ENCODE measurements at regions not wholly inside any gene's neighbourhood (a gene's known extent, or its start where the extent isn't known, plus 50 kb on each side); places are given as distances from the start of the nearest gene placed in this dataset.

- Histone ChIP-seq H2BK120ac (ENCODE audit: low read depth, low read length) (no peak overlapping the region), H4K91ac (ENCODE audit: insufficient read depth, low read depth, low read length) (no peak overlapping the region), H2AK9ac (replicated peaks; ENCODE audit: low read depth, low read length, poor library complexity) (no peak overlapping the region), H2AK5ac (ENCODE audit: low read depth, low read length) (no peak overlapping the region), H4K20me1 (ENCODE audit: insufficient read depth, low read length) (no peaks in the 10 kb centered on the region), H3K9me3 (ENCODE audit: control insufficient read depth, insufficient read depth, low read length) (peaks cover 8% of the 10 kb centered on the region), H3K14ac (replicated peaks; ENCODE audit: low read depth, low read length) (no peak overlapping the region), H2BK20ac (ENCODE audit: low read depth, low read length) (no peak overlapping the region), H3K4me3 (ENCODE audit: insufficient read depth, low read depth, low read length) (no peak overlapping the region), H3K18ac (ENCODE audit: low read depth, low read length) (no peak overlapping the region), H4K8ac (ENCODE audit: low read depth in 2 of 2, low read length in 2 of 2) (no peak overlapping the region), H3K27me3 (ENCODE audit: control insufficient read depth, insufficient read depth, low read length) (no peaks in the 10 kb centered on the region), H3K27ac (ENCODE audit: insufficient read depth, low read length) (no peak overlapping the region), H3K23ac (ENCODE audit: low read depth, low read length) (no peak overlapping the region), H3K4ac (ENCODE audit: low read depth, low read length) (no peak overlapping the region), H2BK5ac (ENCODE audit: low read depth, low read length, poor library complexity, severe bottlenecking) (no peak overlapping the region), H2BK15ac (ENCODE audit: low read depth, low read length) (no peak overlapping the region), H3K4me1 (ENCODE audit: control insufficient read depth, insufficient read depth, low read length) (no peaks in the 10 kb centered on the region), H2AFZ (replicated peaks; ENCODE audit: low read length, poor library complexity) (no peak overlapping the region), H3K9ac (ENCODE audit: low read depth, low read length) (no peak overlapping the region), H4K5ac (ENCODE audit: low read depth, low read length) (no peak overlapping the region), H3K56ac (ENCODE audit: extremely low read depth, insufficient read depth, low read length) (no peak overlapping the region), H3K36me3 (ENCODE audit: control insufficient read depth, insufficient read depth, low read length) (no peaks in the 10 kb centered on the region), H3K4me2 (ENCODE audit: low read depth, low read length) (no peak overlapping the region), H3K79me1 (ENCODE audit: low read depth in 1 of 2, low read length in 2 of 2) (no peaks in the 10 kb centered on the region), H3K9me1 (ENCODE audit: insufficient read depth, low read length) (no peaks in the 10 kb centered on the region)
- 21% methylated on average over 2 of the region's 5 CpGs; no CpG with 5 or more reads in 1 of the 2 experiments for WGBS, 2 experiments (ENCODE audit: extremely low coverage in 2 of 2, insufficient read length in 1 of 2)
- no peak for DNase-seq
- TF ChIP-seq RAD21 (IDR thresholded peaks at IDR 0.05; ENCODE audit: low read length), result no peak
- TF ChIP-seq USF2 (IDR thresholded peaks at IDR 0.05; ENCODE audit: low read depth, low read length), result no peak
- no peak for TF ChIP-seq MAFK (IDR thresholded peaks at IDR 0.05; ENCODE audit: low read depth, low read length)
- no peak for TF ChIP-seq RFX5 (IDR thresholded peaks at IDR 0.05; ENCODE audit: low read depth, low read length)
- no peak for TF ChIP-seq RCOR1 (IDR thresholded peaks at IDR 0.05; ENCODE audit: insufficient replicate concordance, low read length)
- dilution Hi-C loops (cut with HindIII; ENCODE audit: low sequenced_read_pairs, unreplicated experiment), result no loop called here
- POLR2A ChIA-PET (ENCODE audit: unreplicated experiment), result no interaction called here
- ATAC-seq (ENCODE audit: low read depth), result no peak
- in situ Hi-C loops (cut with MboI; ENCODE audit: low sequenced_read_pairs), result no loop called here
- BruUV-seq (replicated peaks), result no TSS peak
- CTCF ChIA-PET, result no interaction called here
- intact Hi-C loops (cut with micrococcal nuclease), result no loop called here
Observed at GRCh38 chr3:135311699-135312098, 516.6 kb downstream of the EPHB1 start.
